ENCODE measurements at regions not wholly inside any gene's neighbourhood (a gene's known extent, or its start where the extent isn't known, plus 50 kb on each side); places are given as distances from the start of the nearest gene placed in this dataset.

GRCh38 chr5:165404917-165405316, 1899.5 kb downstream of the MAT2B start:
- TF ChIP-seq EZH2 (IDR thresholded peaks at IDR 0.05; ENCODE audit: low read length), result no peak
- TF ChIP-seq, protein P1, sequence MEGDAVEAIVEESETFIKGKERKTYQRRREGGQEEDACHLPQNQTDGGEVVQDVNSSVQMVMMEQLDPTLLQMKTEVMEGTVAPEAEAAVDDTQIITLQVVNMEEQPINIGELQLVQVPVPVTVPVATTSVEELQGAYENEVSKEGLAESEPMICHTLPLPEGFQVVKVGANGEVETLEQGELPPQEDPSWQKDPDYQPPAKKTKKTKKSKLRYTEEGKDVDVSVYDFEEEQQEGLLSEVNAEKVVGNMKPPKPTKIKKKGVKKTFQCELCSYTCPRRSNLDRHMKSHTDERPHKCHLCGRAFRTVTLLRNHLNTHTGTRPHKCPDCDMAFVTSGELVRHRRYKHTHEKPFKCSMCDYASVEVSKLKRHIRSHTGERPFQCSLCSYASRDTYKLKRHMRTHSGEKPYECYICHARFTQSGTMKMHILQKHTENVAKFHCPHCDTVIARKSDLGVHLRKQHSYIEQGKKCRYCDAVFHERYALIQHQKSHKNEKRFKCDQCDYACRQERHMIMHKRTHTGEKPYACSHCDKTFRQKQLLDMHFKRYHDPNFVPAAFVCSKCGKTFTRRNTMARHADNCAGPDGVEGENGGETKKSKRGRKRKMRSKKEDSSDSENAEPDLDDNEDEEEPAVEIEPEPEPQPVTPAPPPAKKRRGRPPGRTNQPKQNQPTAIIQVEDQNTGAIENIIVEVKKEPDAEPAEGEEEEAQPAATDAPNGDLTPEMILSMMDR (optimal IDR thresholded peaks at IDR 0.05 in 1 of 3, IDR thresholded peaks at IDR 0.05 in 1 of 3, conservative IDR thresholded peaks at IDR 0.05 in 1 of 3; ENCODE audit: extremely low read depth in 1 of 3, insufficient read depth in 2 of 3, low read length in 3 of 3), result no peak

Measured in keratinocyte (primary cell).